Testis (tissue), 2 donors: ENCODE measurements at regions not wholly inside any gene's neighbourhood (a gene's known extent, or its start where the extent isn't known, plus 50 kb on each side); places are given as distances from the start of the nearest gene placed in this dataset.

Experiments used
- CTCF ChIP-seq, 3 experiments: fragments of 450-650 bp in 2 of 3; fragments of 200-600 bp in 1 of 3; sonication (generic) in 1 of 3; IDR thresholded peaks; one replicate each; pipeline ENCODE4 v1.5.1; 2016 to 2019; ENCODE audit warnings: antibody characterized with exemption in 3 of 3, mild to moderate bottlenecking in 2 of 3, moderate library complexity in 1 of 3
- POLR2A ChIP-seq: fragments of 450-650 bp; IDR thresholded peaks from one replicate; pipeline ENCODE4 v1.6.1; 2017; ENCODE audit warnings: antibody characterized with exemption, mild to moderate bottlenecking, moderate library complexity

GRCh38 chr1:209143916-209144315, 439.6 kb upstream of the CAMK1G start:
- TF ChIP-seq CTCF (IDR thresholded peaks at IDR 0.05) (no peak), POLR2A (no peak)
